ENCODE measurements at regions not wholly inside any gene's neighbourhood (a gene's known extent, or its start where the extent isn't known, plus 50 kb on each side); places are given as distances from the start of the nearest gene placed in this dataset.

- TF ChIP-seq MAZ (IDR thresholded peaks at IDR 0.05; ENCODE audit: borderline replicate concordance, low read depth, low read length): no peak
- TF ChIP-seq MAZ (CRISPR knock-in tag; IDR thresholded peaks at IDR 0.05; ENCODE audit: low read depth): no peak
Observed at GRCh38 chr11:70857894-70858293, 394.5 kb downstream of the SHANK2 start (continued).

GRCh38 chr11:70859180-70859579 lies 393.2 kb downstream of the SHANK2 start:
- Histone ChIP-seq H3K27ac (ENCODE audit: extremely low read length, insufficient read depth, low read length) (no peak overlapping the region), H3K4me1 (ENCODE audit: insufficient read depth, low read length) (no peaks in the 10 kb centered on the region), H3K9me3 (ENCODE audit: low read length) (no peaks in the 10 kb centered on the region), H3K27me3 (ENCODE audit: control insufficient read depth in 1 of 2, insufficient read depth in 2 of 2, low read length in 2 of 2) (no peaks in the 10 kb centered on the region), H3K4me2 (ENCODE audit: low read depth, low read length) (no peak overlapping the region), H3K9ac (ENCODE audit: insufficient read depth, low read depth, low read length) (no peak overlapping the region), H3K4me3 (replicated peaks in 1 of 3; ENCODE audit: insufficient read depth in 1 of 3, low read depth in 2 of 3, low read length in 3 of 3) (no peak overlapping the region), H4K20me1 (ENCODE audit: insufficient read depth, low read length) (no peaks in the 10 kb centered on the region; the same call in 1 of the 2 replicates), H2AFZ (ENCODE audit: low read length) (no peak overlapping the region), H3K36me3 (replicated peaks in 1 of 2; ENCODE audit: control insufficient read depth in 1 of 2, insufficient read depth in 2 of 2, low read length in 2 of 2) (peaks cover 3 to 4% of the 10 kb centered on the region in 2 experiments; a peak in 4 of 5 replicates), H3K79me2 (ENCODE audit: insufficient read depth, low read length) (no peaks in the 10 kb centered on the region)
- WGBS (ENCODE audit: low lambda C conversion rate): 95% methylated on average over 4 of the region's 4 CpGs
- in situ Hi-C loops (cut with HindIII; ENCODE audit: extremely low pct_ligation_motif_present, low pct_unique_long_range_greater_than_20kb): no loop called here
- FAIRE-seq: no peak
- no TSS peak for BruUV-seq (replicated peaks)
- intact Hi-C loops (cut with micrococcal nuclease; ENCODE audit: unreplicated experiment): no loop called here
- POLR2A ChIA-PET: no interaction called here
- CTCF ChIA-PET (ENCODE audit: low intra/inter-chr PET ratio, low total read pairs): no interaction called here
- no peak for DNase-seq (ENCODE audit: low spot score)
- no peak for ATAC-seq
- TF ChIP-seq NFE2L2 (IDR thresholded peaks at IDR 0.05; ENCODE audit: low read length) (no peak), ZNF503 (CRISPR knock-in tag; IDR thresholded peaks at IDR 0.05) (no peak), KMT2A (CRISPR knock-in tag; IDR thresholded peaks at IDR 0.05) (no peak)

- no TSS peak for BruUV-seq (replicated peaks)
- FAIRE-seq (no peak), DNase-seq (ENCODE audit: low spot score) (no peak), ATAC-seq (no peak)
- CTCF ChIA-PET (ENCODE audit: low intra/inter-chr PET ratio, low total read pairs): no interaction called here
- Histone ChIP-seq H3K36me3 (replicated peaks in 1 of 2; ENCODE audit: control insufficient read depth in 1 of 2, insufficient read depth in 2 of 2, low read length in 2 of 2) (peaks cover 3 to 4% of the 10 kb centered on the region in 2 experiments; a peak in 4 of 5 replicates), H3K79me2 (ENCODE audit: insufficient read depth, low read length) (no peaks in the 10 kb centered on the region), H2AFZ (ENCODE audit: low read length) (no peak overlapping the region), H3K9ac (ENCODE audit: insufficient read depth, low read depth, low read length) (no peak overlapping the region), H3K9me3 (ENCODE audit: low read length) (no peaks in the 10 kb centered on the region), H3K4me2 (ENCODE audit: low read depth, low read length) (no peak overlapping the region), H4K20me1 (ENCODE audit: insufficient read depth, low read length) (peaks cover 8% of the 10 kb centered on the region; the same call in 1 of the 2 replicates), H3K4me3 (replicated peaks in 1 of 3; ENCODE audit: insufficient read depth in 1 of 3, low read depth in 2 of 3, low read length in 3 of 3) (no peak overlapping the region), H3K27ac (ENCODE audit: extremely low read length, insufficient read depth, low read length) (no peak overlapping the region), H3K27me3 (ENCODE audit: control insufficient read depth in 1 of 2, insufficient read depth in 2 of 2, low read length in 2 of 2) (no peaks in the 10 kb centered on the region), H3K4me1 (ENCODE audit: insufficient read depth, low read length) (no peaks in the 10 kb centered on the region)
- POLR2A ChIA-PET: no interaction called here
- intact Hi-C loops (cut with micrococcal nuclease; ENCODE audit: unreplicated experiment) (no loop called here), in situ Hi-C loops (cut with HindIII; ENCODE audit: extremely low pct_ligation_motif_present, low pct_unique_long_range_greater_than_20kb) (no loop called here)
- WGBS (ENCODE audit: low lambda C conversion rate): over 99% methylated on average over 7 of the region's 7 CpGs
- TF ChIP-seq RBAK (CRISPR knock-in tag; IDR thresholded peaks at IDR 0.05) (no peak), ZKSCAN1 (IDR thresholded peaks at IDR 0.05; ENCODE audit: low read length) (no peak), ZNF720 (CRISPR knock-in tag; IDR thresholded peaks at IDR 0.05) (no peak), CREB3 (CRISPR knock-in tag; IDR thresholded peaks at IDR 0.05) (no peak), EP300 (IDR thresholded peaks at IDR 0.05; ENCODE audit: low read depth in 2 of 2, low read length in 2 of 2) (no peak), EP300 (CRISPR knock-in tag; IDR thresholded peaks at IDR 0.05; ENCODE audit: borderline replicate concordance) (no peak), GFI1 (CRISPR knock-in tag; IDR thresholded peaks at IDR 0.05; ENCODE audit: borderline replicate concordance) (no peak), GLI4 (CRISPR knock-in tag; IDR thresholded peaks at IDR 0.05; ENCODE audit: borderline replicate concordance) (no peak), ZNF17 (CRISPR knock-in tag; IDR thresholded peaks at IDR 0.05) (no peak), ZNF546 (CRISPR knock-in tag; conservative IDR thresholded peaks at IDR 0.05) (no peak), ZNF564 (CRISPR knock-in tag; IDR thresholded peaks at IDR 0.05) (no peak)
Observed at GRCh38 chr11:70860888-70861287, 391.5 kb downstream of the SHANK2 start.
